Keratinocyte (primary cell): ENCODE measurements at regions not wholly inside any gene's neighbourhood (a gene's known extent, or its start where the extent isn't known, plus 50 kb on each side); places are given as distances from the start of the nearest gene placed in this dataset.

Source experiments
- DNase-seq: peaks from one replicate; pipeline ENCODE4 v3.0.0-alpha.2; 2011; ENCODE audit warnings: low read depth, missing footprints, low spot score
- FAIRE-seq: peaks from 2 replicates; lab custom pipeline; 2011; peaks lifted over from hg19 to GRCh38; lab: Jason Lieb, UNC
- H2AFZ ChIP-seq: 2 replicates; pipeline ENCODE4 v1.6.0; 2012; ENCODE audit warnings: low read length, control low read depth, inconsistent platforms; ENCODE audit not compliant: control insufficient read depth
- H3K27ac ChIP-seq: 2 replicates; pipeline ENCODE4 v1.5.1; 2011; ENCODE audit warnings: low read length; ENCODE audit not compliant: control insufficient read depth, insufficient read depth
- H3K27me3 ChIP-seq: 3 replicates; pipeline ENCODE4 v1.6.0; 2011; ENCODE audit warnings: low read length; ENCODE audit not compliant: control insufficient read depth, insufficient read depth; ENCODE audit errors: extremely low read depth
- H3K36me3 ChIP-seq, 2 experiments: 2 replicates in 1 of 2; 3 replicates in 1 of 2; pipeline ENCODE4 v1.5.1; 2011; ENCODE audit warnings: low read length in 2 of 2, mild to moderate bottlenecking in 1 of 2; ENCODE audit not compliant: control insufficient read depth in 2 of 2, insufficient read depth in 2 of 2; ENCODE audit errors: extremely low read depth in 1 of 2
- H3K4me1 ChIP-seq: 3 replicates; pipeline ENCODE4 v1.5.1; 2011; ENCODE audit warnings: low read length; ENCODE audit not compliant: control insufficient read depth, insufficient read depth; ENCODE audit errors: extremely low read depth
- H3K4me2 ChIP-seq: 3 replicates; pipeline ENCODE4 v1.6.0; 2011; ENCODE audit warnings: low read depth, low read length; ENCODE audit not compliant: control insufficient read depth, insufficient read depth; ENCODE audit errors: extremely low read depth
- H3K4me3 ChIP-seq, 3 experiments: fragments of 200-600 bp in 1 of 3; sonication (generic) in 1 of 3; 2 replicates in 2 of 3; 3 replicates in 1 of 3; pipeline ENCODE4 v1.5.1; 2011 to 2016; ENCODE audit warnings: low read length in 3 of 3, mild to moderate bottlenecking in 3 of 3, control low read depth in 2 of 3, inconsistent platforms in 1 of 3, low read depth in 1 of 3, mixed read lengths in 1 of 3, mixed run types in 1 of 3, moderate library complexity in 1 of 3; ENCODE audit not compliant: control insufficient read depth in 2 of 3, insufficient read depth in 2 of 3; ENCODE audit errors: extremely low read depth in 1 of 3
- H3K79me2 ChIP-seq: 2 replicates; pipeline ENCODE4 v1.6.0; 2012; ENCODE audit warnings: low read length; ENCODE audit not compliant: control insufficient read depth, insufficient read depth
- H3K9ac ChIP-seq: 3 replicates; pipeline ENCODE4 v1.6.0; 2011; ENCODE audit warnings: low read length; ENCODE audit not compliant: control insufficient read depth, insufficient read depth; ENCODE audit errors: extremely low read depth
- H3K9me1 ChIP-seq: 3 replicates; pipeline ENCODE4 v1.6.0; 2011; ENCODE audit warnings: low read length; ENCODE audit not compliant: control insufficient read depth, insufficient read depth; ENCODE audit errors: extremely low read depth
- H3K9me3 ChIP-seq: 2 replicates; pipeline ENCODE4 v1.5.1; 2012; ENCODE audit warnings: low read depth, low read length; ENCODE audit not compliant: control insufficient read depth
- H4K20me1 ChIP-seq: 3 replicates; pipeline ENCODE4 v1.6.0; 2011; ENCODE audit warnings: low read length; ENCODE audit not compliant: control insufficient read depth, insufficient read depth; ENCODE audit errors: extremely low read depth
- EZH2 ChIP-seq: IDR thresholded peaks from one replicate; pipeline ENCODE4 v1.6.1; 2012; ENCODE audit warnings: inconsistent platforms, mild to moderate bottlenecking, low read length, moderate library complexity
- dilution Hi-C: fragments of 300-500 bp; cut with MboI; formaldehyde crosslinking; loops from one replicate; pipeline ENCODE4 v1.7.0; 2020; ENCODE audit warnings: low sequenced_read_pairs; ENCODE audit not compliant: extremely low pct_ligation_motif_present
- TF ChIP-seq, protein P1 (sequence below), 3 experiments: IDR thresholded peaks in 1 of 3; conservative IDR thresholded peaks in 1 of 3; optimal IDR thresholded peaks in 1 of 3; 2 replicates in 2 of 3; 3 replicates in 1 of 3; pipeline versions ENCODE3 to v1.5.1; 2011; ENCODE audit warnings: low read length in 3 of 3, mild to moderate bottlenecking in 3 of 3, moderate library complexity in 2 of 3, control low read depth in 1 of 3, inconsistent platforms in 1 of 3; ENCODE audit not compliant: insufficient read depth in 2 of 3; ENCODE audit errors: extremely low read depth in 1 of 3

DNA sequence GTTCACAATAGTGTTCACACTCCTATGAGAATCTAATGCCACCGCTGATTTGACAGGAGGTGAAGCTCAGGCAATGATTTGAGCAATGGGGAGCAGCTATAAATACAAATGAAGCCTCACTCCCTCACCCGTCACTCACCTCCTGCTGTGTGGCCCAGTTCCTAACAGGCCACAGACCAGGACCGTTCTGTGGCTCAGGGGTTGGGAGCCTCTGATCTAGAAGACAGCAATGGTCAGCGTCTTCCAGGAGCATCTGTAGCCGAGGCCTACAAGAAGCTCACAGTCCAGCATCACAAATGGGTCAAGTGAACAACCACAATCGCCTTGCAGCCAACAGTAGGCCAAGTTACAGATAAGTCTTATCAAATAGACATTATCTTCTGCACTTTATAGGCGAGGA lies 110.0 kb upstream of the SLC66A3 start:
- TF ChIP-seq EZH2: no peak
- TF ChIP-seq, protein P1, sequence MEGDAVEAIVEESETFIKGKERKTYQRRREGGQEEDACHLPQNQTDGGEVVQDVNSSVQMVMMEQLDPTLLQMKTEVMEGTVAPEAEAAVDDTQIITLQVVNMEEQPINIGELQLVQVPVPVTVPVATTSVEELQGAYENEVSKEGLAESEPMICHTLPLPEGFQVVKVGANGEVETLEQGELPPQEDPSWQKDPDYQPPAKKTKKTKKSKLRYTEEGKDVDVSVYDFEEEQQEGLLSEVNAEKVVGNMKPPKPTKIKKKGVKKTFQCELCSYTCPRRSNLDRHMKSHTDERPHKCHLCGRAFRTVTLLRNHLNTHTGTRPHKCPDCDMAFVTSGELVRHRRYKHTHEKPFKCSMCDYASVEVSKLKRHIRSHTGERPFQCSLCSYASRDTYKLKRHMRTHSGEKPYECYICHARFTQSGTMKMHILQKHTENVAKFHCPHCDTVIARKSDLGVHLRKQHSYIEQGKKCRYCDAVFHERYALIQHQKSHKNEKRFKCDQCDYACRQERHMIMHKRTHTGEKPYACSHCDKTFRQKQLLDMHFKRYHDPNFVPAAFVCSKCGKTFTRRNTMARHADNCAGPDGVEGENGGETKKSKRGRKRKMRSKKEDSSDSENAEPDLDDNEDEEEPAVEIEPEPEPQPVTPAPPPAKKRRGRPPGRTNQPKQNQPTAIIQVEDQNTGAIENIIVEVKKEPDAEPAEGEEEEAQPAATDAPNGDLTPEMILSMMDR (optimal IDR thresholded peaks at IDR 0.05 in 1 of 3, IDR thresholded peaks at IDR 0.05 in 1 of 3, conservative IDR thresholded peaks at IDR 0.05 in 1 of 3; ENCODE audit: extremely low read depth in 1 of 3, insufficient read depth in 2 of 3, low read length in 3 of 3): no peak
- Histone ChIP-seq H4K20me1 (no peaks in the 10 kb centered on the region), H3K4me1 (no peaks in the 10 kb centered on the region), H3K9me1 (no peaks in the 10 kb centered on the region), H3K27me3 (peaks cover 8% of the 10 kb centered on the region), H3K4me2 (no peak overlapping the region), H3K9ac (no peak overlapping the region), H2AFZ (no peak overlapping the region), H3K4me3 (no peak overlapping the region), H3K27ac (no peak overlapping the region), H3K36me3 (no peaks in the 10 kb centered on the region), H3K9me3 (no peaks in the 10 kb centered on the region), H3K79me2 (no peaks in the 10 kb centered on the region)
- dilution Hi-C loops: no loop called here
- no peak for FAIRE-seq
- no peak for DNase-seq

DNA sequence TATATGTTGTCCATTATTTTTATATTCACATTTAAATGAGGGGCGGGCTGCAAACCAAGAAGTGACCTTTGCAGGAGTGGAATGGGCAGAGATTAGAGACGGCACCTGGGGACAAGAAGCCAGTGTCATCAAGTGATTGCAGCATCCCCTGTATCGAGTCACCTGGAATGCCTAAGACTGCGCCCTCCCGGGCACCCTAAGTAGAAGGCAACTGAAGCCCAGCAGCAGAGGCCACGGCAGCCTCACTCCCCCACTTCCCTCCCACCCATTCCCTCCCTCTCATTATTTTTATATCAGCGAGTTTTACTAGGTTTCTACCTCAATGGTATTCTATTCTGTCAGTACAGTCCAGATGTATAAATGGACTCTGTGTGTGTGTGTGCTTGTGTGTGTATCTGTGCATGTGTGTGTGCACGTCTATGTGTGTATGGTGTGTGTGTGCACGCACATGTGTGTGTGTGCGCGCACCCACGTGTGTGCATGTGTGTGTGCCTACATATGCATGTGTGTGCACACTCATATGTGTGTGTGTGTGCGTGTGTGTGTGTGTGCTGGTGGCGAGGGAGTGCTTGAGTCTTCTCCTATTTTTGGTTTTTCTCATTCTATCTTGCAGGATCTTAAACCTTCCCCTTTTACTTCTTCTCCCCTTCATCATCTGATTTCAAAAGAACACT lies 106.8 kb upstream of the SLC66A3 start:
- Histone ChIP-seq H3K36me3 (no peaks in the 10 kb centered on the region), H3K27ac (no peak overlapping the region), H2AFZ (no peak overlapping the region), H3K9me1 (no peaks in the 10 kb centered on the region), H3K79me2 (no peaks in the 10 kb centered on the region), H3K9ac (no peak overlapping the region), H3K4me1 (no peaks in the 10 kb centered on the region), H3K4me3 (no peak overlapping the region), H3K9me3 (no peaks in the 10 kb centered on the region), H3K4me2 (no peak overlapping the region), H4K20me1 (no peaks in the 10 kb centered on the region), H3K27me3 (peaks cover 2% of the 10 kb centered on the region)
- FAIRE-seq (no peak), DNase-seq (no peak)
- dilution Hi-C loops: no loop called here
- no peak for TF ChIP-seq EZH2
- TF ChIP-seq, protein P1 (optimal IDR thresholded peaks at IDR 0.05 in 1 of 3, IDR thresholded peaks at IDR 0.05 in 1 of 3, conservative IDR thresholded peaks at IDR 0.05 in 1 of 3; ENCODE audit: extremely low read depth in 1 of 3, insufficient read depth in 2 of 3, low read length in 3 of 3): no peak
